NCI-H1092 treated with DMSO at 0.1 percent for 48 hours (cell line): ENCODE measurements at regions not wholly inside any gene's neighbourhood (a gene's known extent, or its start where the extent isn't known, plus 50 kb on each side); places are given as distances from the start of the nearest gene placed in this dataset.
"Not testable (repeated sequence)": the region's sequence is repeated elsewhere in the genome, so short reads cannot be mapped to it uniquely, and the experiment has no call there.

ENCODE experiments used
- DNase-seq: peaks from one replicate; lab custom pipeline; 2025; lab: John Stamatoyannopoulos, UW

- DNase-seq: no peak
Measured at GRCh38 chr5:174489215-174489614, 235.2 kb upstream of the MSX2 start.

- DNase-seq: no peak
Measured at GRCh38 chr5:174489920-174490597, 234.3 kb upstream of the MSX2 start.

GRCh38 chr5:174490728-174491127 is 233.7 kb upstream of the MSX2 start:
- no peak for DNase-seq

GRCh38 chr5:174491265-174491664 is 233.1 kb upstream of the MSX2 start:
- no peak for DNase-seq

- DNase-seq: no peak
Measured at GRCh38 chr5:174491761-174492350, 232.5 kb upstream of the MSX2 start.

GRCh38 chr5:174493530-174493929 is 230.9 kb upstream of the MSX2 start:
- no peak for DNase-seq

- DNase-seq: not testable (repeated sequence)
Measured at GRCh38 chr5:174497939-174498338, 226.4 kb upstream of the MSX2 start.

- not testable (repeated sequence) for DNase-seq
Measured at GRCh38 chr5:174498575-174498974, 225.8 kb upstream of the MSX2 start.

GRCh38 chr5:174500636-174501035 is 223.7 kb upstream of the MSX2 start:
- DNase-seq: no peak

- DNase-seq: no peak
Measured at GRCh38 chr5:174501461-174502069, 222.8 kb upstream of the MSX2 start.

- DNase-seq: no peak
Measured at GRCh38 chr5:174503086-174503460, 221.3 kb upstream of the MSX2 start.

- no peak for DNase-seq
Measured at GRCh38 chr5:174503461-174504265, 220.7 kb upstream of the MSX2 start.

GRCh38 chr5:174504266-174504726 is 220.1 kb upstream of the MSX2 start:
- no peak for DNase-seq

- no peak for DNase-seq
Measured at GRCh38 chr5:174505621-174506020, 218.8 kb upstream of the MSX2 start.

GRCh38 chr5:174510782-174511453 is 213.5 kb upstream of the MSX2 start:
- DNase-seq: not testable (repeated sequence)

GRCh38 chr5:174511714-174512253 is 212.6 kb upstream of the MSX2 start:
- no peak for DNase-seq

- no peak for DNase-seq
Measured at GRCh38 chr5:174514325-174514724, 210.1 kb upstream of the MSX2 start.

GRCh38 chr5:174514983-174515394 is 209.4 kb upstream of the MSX2 start:
- DNase-seq: no peak

GRCh38 chr5:174516741-174517140 is 207.6 kb upstream of the MSX2 start:
- no peak for DNase-seq

GRCh38 chr5:174518512-174518911 is 205.9 kb upstream of the MSX2 start:
- no peak for DNase-seq
